ENCODE measurements at regions not wholly inside any gene's neighbourhood (a gene's known extent, or its start where the extent isn't known, plus 50 kb on each side); places are given as distances from the start of the nearest gene placed in this dataset.
A peak's percentile ranks its signal among the peaks of the same experiment; 100 is the strongest.

DNA sequence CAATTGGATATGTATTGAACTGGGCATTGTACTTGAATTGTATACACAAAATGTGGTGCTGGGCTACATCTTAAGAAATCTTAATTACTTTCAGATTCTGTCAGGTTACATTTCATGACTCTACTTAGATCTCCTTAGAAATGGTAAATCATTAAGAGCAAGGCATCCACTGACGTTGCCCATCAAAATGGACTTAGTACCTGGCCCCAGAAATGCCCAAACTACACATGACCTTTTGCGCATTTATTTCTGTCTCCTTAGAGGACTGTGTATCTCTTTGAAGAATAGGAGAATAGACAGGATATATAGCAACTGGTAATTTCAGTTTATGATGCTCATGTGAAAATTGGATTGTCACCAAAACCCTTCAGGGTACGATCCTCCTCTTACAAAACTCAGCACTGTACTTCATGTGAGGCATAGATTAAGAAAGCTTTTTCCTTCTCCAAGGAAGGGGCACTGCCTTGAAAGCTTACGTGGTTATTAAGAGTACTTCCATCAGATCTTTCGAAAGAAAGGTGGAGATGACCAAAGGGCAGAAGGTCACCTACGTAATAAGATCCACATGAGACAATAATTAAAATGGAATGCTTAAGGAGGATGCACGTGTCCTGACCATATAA lies 61.4 kb upstream of the BMP2 start:
- intact Hi-C loops (cut with micrococcal nuclease; ENCODE audit: unreplicated experiment) = loop anchor here (10.0 kb wide), 1 partner anchor 439 kb away; no protein-coding TSS in a partner anchor
- no peaks in the 10 kb centered on the region for H3K9me3 Mint-ChIP-seq (ENCODE audit: unreplicated experiment)
- Histone ChIP-seq H3K4me1 (peaks cover 95% of the 10 kb centered on the region), H3K9me3 (no peaks in the 10 kb centered on the region), H3K27me3 (replicated peaks; ENCODE audit: control insufficient read depth, insufficient read depth, low read length) (no peaks in the 10 kb centered on the region), H3K4me3 (ENCODE audit: low read depth, low read length) (no peak overlapping the region), H3K36me3 (ENCODE audit: control insufficient read depth, insufficient read depth, low read length) (no peaks in the 10 kb centered on the region)
- peaks cover 86% of the 10 kb centered on the region for H3K4me1 Mint-ChIP-seq (ENCODE audit: low read depth, unreplicated experiment)
- ChIA-PET POLR2A (no interaction called here), CTCF (no interaction called here)
- H3K36me3 Mint-ChIP-seq (ENCODE audit: insufficient read depth, unreplicated experiment) = peaks cover 38% of the 10 kb centered on the region
- TF ChIP-seq, protein P1, sequence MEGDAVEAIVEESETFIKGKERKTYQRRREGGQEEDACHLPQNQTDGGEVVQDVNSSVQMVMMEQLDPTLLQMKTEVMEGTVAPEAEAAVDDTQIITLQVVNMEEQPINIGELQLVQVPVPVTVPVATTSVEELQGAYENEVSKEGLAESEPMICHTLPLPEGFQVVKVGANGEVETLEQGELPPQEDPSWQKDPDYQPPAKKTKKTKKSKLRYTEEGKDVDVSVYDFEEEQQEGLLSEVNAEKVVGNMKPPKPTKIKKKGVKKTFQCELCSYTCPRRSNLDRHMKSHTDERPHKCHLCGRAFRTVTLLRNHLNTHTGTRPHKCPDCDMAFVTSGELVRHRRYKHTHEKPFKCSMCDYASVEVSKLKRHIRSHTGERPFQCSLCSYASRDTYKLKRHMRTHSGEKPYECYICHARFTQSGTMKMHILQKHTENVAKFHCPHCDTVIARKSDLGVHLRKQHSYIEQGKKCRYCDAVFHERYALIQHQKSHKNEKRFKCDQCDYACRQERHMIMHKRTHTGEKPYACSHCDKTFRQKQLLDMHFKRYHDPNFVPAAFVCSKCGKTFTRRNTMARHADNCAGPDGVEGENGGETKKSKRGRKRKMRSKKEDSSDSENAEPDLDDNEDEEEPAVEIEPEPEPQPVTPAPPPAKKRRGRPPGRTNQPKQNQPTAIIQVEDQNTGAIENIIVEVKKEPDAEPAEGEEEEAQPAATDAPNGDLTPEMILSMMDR (IDR thresholded peaks at IDR 0.05; ENCODE audit: insufficient read depth in 1 of 2, low read depth in 1 of 2, low read length in 1 of 2, severe bottlenecking in 1 of 2, unreplicated experiment in 1 of 2) = no peak
- no TSS peak for BruUV-seq (replicated peaks)
- DNase-seq = peak in 1 of 2 experiments; percentile 58
- H3K27me3 Mint-ChIP-seq (ENCODE audit: insufficient read depth, unreplicated experiment) = no peaks in the 10 kb centered on the region
- peak overlapping the region; percentile 99 for H3K27ac Mint-ChIP-seq (ENCODE audit: unreplicated experiment)
- H3K4me3 Mint-ChIP-seq (ENCODE audit: unreplicated experiment) = no peak overlapping the region

DNA sequence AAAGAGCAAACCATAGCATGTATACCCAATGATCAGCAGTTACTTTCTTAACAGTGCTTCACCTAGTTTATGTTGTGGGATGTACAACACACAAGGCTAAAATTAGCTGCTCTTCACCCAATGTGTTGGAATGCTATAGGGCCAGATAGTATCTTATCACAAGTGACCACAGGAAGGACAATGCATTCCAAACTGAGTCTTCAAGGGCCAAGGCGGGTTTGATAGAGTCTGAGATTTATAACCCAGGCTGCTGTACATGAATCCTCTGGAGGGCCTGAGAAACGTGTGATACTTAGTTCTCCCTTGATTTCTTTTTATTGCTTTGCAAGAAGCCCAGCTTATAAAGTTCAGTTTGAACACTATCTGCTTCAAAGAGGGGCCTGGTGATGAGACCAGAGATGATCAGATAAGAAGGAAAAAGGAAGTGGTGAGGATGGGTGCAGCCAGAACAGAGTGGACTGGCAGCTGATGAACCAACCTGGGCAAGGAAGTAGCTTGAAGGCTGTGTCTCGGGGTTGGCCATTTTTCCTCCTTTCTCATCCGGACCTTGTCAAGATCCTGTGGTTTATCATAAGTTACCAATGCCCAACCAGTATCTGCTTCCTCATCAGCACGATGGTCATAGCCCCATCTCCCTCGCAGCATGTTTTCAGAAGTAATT lies 62.2 kb upstream of the BMP2 start:
- Histone ChIP-seq H3K9me3 (no peaks in the 10 kb centered on the region), H3K27me3 (replicated peaks; ENCODE audit: control insufficient read depth, insufficient read depth, low read length) (no peaks in the 10 kb centered on the region), H3K36me3 (ENCODE audit: control insufficient read depth, insufficient read depth, low read length) (no peaks in the 10 kb centered on the region), H3K4me3 (ENCODE audit: low read depth, low read length) (no peak overlapping the region), H3K4me1 (peaks cover 97% of the 10 kb centered on the region)
- Mint-ChIP-seq H3K27me3 (ENCODE audit: insufficient read depth, unreplicated experiment) (no peaks in the 10 kb centered on the region), H3K4me1 (ENCODE audit: low read depth, unreplicated experiment) (peaks cover 88% of the 10 kb centered on the region), H3K9me3 (ENCODE audit: unreplicated experiment) (no peaks in the 10 kb centered on the region), H3K27ac (ENCODE audit: unreplicated experiment) (peak overlapping the region; percentile 99), H3K36me3 (ENCODE audit: insufficient read depth, unreplicated experiment) (peaks cover 38% of the 10 kb centered on the region), H3K4me3 (ENCODE audit: unreplicated experiment) (peak overlapping the region; percentile 51)
- no TSS peak for BruUV-seq (replicated peaks)
- POLR2A ChIA-PET = no interaction called here
- DNase-seq = peak; percentile 55 to 84
- TF ChIP-seq, protein P1 (IDR thresholded peaks at IDR 0.05; ENCODE audit: insufficient read depth in 1 of 2, low read depth in 1 of 2, low read length in 1 of 2, severe bottlenecking in 1 of 2, unreplicated experiment in 1 of 2) = no peak
- CTCF ChIA-PET = no interaction called here
- intact Hi-C loops (cut with micrococcal nuclease; ENCODE audit: unreplicated experiment) = loop anchor here (10.0 kb wide), 1 partner anchor 440 kb away; no protein-coding TSS in a partner anchor

DNA sequence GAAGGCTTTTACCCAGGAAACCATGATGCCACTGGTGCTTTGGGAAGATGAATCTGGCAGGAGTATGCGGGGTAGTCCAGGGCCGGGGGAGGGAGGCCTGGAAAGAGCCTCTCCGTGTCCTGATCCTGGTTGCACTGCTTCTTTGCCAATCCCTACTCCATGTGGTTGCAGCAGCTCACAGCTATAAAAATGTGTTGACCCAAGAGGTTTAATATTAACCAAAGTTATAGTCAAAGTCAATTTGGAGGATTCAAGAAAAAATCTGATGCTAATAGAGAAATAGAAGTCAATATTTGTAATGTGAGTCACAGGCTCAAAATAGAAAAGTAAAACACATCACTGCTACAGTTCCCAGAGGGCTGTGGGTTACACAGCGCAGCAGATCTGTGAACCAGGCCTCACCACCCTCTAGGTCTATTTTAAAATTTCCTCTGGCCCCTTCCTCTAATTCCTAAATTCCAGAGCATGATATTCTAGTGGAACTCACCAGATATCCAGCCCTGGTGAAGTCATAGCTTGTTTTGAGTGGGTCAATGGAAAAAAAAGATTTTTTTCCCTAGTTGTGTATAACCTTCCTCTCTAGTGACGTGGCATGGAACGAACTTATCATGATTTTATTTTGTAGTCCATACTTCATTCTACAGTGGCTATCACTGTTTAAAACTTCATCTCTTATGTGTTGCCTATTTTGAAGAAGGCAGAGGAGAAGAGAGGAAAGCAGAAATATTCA lies 63.2 kb upstream of the BMP2 start:
- Histone ChIP-seq H3K27me3 (replicated peaks; ENCODE audit: control insufficient read depth, insufficient read depth, low read length) (no peaks in the 10 kb centered on the region), H3K9me3 (no peaks in the 10 kb centered on the region), H3K4me1 (peaks cover 98% of the 10 kb centered on the region), H3K36me3 (ENCODE audit: control insufficient read depth, insufficient read depth, low read length) (no peaks in the 10 kb centered on the region), H3K4me3 (ENCODE audit: low read depth, low read length) (no peak overlapping the region)
- intact Hi-C loops (cut with micrococcal nuclease; ENCODE audit: unreplicated experiment) = loop anchor here (1.0 to 10.0 kb wide), 3 partner anchors 13 to 441 kb away; no protein-coding TSS in a partner anchor
- no TSS peak for BruUV-seq (replicated peaks)
- Mint-ChIP-seq H3K27ac (ENCODE audit: unreplicated experiment) (peak overlapping the region; percentile 99), H3K4me3 (ENCODE audit: unreplicated experiment) (peak overlapping the region; percentile 34), H3K27me3 (ENCODE audit: insufficient read depth, unreplicated experiment) (no peaks in the 10 kb centered on the region), H3K4me1 (ENCODE audit: low read depth, unreplicated experiment) (peaks cover 84% of the 10 kb centered on the region), H3K9me3 (ENCODE audit: unreplicated experiment) (no peaks in the 10 kb centered on the region), H3K36me3 (ENCODE audit: insufficient read depth, unreplicated experiment) (peaks cover 30% of the 10 kb centered on the region)
- peak; percentile 79 to 89 for DNase-seq
- POLR2A ChIA-PET = interaction anchor here (0.6 to 0.7 kb wide), 3 partner anchors 11 to 32 kb away, joined by 3 read pairs; no protein-coding TSS in a partner anchor
- CTCF ChIA-PET = interaction anchor here (0.6 to 1.0 kb wide), 2 partner anchors 11 to 68 kb away, joined by 3 read pairs; no protein-coding TSS in a partner anchor
- TF ChIP-seq, protein P1 (IDR thresholded peaks at IDR 0.05; ENCODE audit: insufficient read depth in 1 of 2, low read depth in 1 of 2, low read length in 1 of 2, severe bottlenecking in 1 of 2, unreplicated experiment in 1 of 2) = no peak
